HG02588 (cell line): ENCODE measurements at regions not wholly inside any gene's neighbourhood (a gene's known extent, or its start where the extent isn't known, plus 50 kb on each side); places are given as distances from the start of the nearest gene placed in this dataset.

Experiments used
- ATAC-seq: cut with Tn5 transposase; IDR thresholded peaks from one replicate; pipeline ENCODE4 v1.9.1; 2021; ENCODE audit warnings: mild to moderate bottlenecking, moderate library complexity; ENCODE audit not compliant: unreplicated experiment

DNA sequence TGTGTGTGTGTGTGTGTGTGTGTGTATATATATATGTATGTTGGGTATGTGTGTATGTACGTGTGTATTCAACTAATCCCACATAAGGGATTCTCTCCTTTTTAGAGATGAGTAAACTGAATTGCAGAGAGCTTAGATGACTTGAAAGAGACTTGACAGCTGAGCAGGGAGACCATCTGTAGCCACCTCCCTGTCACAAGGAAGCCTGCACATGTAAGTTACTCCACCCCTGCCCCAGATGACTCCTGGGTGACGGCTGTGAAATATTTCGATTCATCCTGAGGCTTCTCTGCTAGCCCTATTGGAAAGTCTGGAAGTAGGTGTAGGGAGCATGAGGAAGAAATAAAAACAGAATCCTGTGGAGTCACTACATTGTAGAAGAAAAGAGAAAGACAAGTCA, 480.4 kb downstream of the FOXO1 start:
- no peak for ATAC-seq

DNA sequence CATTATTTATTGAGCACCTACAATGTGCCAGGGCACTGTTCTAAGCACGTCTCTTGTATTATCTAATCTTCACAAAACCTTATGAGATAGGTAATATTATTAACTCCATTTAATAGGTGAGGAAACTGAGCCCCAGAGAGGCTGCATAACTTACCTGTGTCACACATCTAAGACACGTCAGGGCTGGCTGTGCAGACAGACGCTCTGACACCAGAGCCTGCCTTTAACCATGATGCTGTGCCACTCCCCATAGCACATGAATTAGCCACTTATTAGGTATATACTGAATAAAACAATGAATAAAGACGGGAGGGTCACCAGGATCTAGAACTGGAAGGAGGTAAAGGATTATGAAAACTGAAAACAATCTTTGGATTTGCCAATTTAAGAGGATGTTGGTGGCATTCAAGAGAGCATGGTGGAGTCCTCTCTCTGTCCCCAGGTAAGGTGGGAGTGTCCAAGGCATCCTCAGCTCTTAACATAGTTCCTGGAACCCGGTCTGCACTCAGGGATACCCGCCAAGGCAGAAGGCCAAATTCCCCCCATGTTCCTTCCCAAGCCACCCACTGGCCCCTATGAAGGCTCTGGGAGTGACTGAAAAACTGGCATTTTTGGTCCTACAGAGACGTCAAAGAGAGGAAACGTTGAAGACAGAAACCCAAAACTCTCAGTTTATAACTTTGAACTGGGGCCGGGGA, 479.7 kb downstream of the FOXO1 start:
- ATAC-seq: no peak

DNA sequence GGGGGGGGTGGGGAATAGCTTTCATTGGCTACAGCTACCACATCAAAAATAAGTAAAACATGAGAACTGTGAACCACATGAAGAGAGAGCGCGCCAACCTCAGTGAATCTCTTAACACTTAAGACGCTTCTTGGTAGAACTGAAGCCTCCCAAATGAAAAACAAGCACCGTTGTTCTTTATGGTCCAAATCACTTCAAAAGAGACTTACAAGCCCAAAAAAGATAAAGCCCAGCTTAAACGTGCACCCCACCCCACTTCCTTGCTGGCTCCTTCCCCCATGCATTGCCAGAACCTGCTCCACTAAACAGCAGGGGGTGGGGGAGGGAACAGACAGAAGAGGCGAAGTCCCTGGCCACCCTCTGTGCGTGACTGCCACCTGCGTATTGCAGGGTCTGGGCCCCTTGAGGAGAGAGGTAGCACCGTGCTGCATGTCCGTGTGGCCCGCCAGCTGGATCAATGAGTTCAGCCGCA, 479.1 kb downstream of the FOXO1 start:
- ATAC-seq: no peak

DNA sequence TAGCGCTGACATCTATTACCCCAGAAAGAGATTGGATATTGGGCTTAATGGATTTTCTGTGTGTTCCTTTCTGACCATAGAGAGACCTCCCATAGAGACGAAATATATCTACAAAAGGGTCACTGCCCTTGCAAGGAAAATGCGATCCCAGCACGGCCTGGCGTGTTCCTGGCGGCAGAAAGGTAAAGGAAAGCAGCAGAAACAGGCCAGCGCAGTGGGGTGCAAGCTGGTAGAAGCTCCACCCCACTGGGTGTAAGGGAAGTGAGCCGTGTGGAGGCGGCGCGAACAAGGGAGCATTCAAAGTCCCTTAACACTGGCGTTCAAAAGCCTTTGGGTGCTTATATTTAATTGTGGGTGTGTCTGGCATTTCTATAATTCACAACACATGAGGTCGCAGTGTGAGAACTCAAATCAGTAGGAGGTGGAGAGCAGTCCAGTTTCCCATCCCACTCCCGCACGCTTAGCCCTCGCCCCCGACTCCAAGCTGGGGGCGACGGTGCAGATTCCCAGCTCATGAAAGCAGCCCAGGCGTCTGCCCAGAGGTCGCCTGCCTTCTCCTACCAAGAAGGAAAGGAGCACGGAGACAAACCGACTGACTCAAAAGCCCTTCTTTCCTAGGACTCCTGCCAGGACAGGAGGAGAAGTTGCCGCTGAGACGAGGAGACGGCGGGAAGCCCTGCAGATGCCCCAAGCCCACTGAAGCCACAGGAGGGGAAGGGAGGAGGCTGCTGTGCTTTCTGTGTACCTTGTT, 478.4 kb downstream of the FOXO1 start:
- no peak for ATAC-seq

DNA sequence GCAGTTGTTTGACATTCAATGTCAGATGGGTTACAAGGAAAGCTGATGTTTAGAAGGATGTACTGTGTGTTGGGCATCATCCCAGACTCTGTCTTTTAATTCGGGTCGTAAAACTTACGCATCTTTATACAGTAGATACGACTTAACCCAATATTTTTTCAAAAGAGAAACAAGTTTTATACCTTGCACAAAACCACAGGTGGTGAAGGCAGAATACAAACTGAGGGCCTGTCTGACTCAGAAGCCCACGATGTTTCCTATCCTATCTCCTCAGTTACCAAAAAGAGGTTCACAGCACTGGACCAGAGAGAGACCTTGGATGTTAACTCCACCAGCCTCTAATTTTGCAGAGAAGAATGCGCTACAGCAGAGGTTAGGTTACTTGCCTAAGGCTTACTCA, 477.0 kb downstream of the FOXO1 start:
- no peak for ATAC-seq

DNA sequence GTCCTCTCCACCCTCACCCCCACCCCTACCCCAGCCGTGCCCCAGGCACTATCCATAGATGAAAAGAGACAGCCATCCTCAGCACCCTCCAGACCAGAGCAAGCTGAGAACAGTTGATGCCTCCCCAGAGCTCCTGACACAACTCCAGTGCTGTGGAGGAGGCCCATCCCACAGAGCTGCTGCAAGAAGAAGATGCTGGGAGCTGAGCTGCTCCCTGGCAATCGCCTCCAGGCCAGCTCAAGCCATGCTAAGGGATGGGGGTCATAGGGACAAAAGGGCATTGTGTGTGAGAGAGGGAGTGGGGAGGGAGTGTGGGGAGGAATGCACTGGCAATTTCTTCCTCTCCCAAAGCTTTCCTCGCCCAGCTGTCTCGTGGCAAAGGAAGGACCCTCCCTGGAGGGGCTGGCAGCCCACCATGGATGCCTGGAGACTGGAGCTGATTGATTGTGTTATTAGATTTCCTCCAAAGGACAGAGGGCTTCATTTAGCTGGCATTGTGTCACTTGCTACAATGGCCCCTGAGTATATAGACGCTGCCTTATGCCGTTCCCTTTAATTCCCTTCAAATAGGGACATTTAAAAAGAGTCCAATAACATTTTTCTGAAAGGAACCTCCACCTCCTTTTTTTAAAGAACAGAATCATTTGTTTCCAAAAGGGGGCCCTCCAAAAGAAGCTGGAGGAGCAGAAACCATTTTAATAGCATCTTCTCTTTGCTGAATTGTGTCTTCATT, 476.4 kb downstream of the FOXO1 start:
- no peak for ATAC-seq

DNA sequence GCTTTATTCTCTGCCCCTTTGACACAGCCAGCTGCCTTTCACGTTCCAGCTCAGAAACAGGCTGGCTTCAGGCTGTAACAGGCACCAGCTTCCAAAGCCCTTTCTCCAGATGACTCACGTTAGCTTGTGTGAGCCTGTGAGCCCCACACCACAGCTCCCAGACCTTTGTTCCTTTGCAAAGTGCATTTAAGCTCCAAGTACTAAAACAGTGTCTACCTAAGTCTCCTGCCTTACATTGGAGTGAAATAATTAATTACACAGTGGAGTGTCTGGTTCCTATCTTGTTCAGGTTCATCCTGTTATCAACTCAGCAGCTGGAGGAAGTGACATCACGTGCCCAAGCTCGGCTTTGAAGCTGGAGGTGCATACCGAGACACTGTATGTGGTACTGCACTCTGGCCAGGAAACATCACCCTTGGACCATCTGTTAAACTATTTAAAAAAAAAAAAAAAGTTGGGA, 475.8 kb downstream of the FOXO1 start:
- ATAC-seq: no peak

DNA sequence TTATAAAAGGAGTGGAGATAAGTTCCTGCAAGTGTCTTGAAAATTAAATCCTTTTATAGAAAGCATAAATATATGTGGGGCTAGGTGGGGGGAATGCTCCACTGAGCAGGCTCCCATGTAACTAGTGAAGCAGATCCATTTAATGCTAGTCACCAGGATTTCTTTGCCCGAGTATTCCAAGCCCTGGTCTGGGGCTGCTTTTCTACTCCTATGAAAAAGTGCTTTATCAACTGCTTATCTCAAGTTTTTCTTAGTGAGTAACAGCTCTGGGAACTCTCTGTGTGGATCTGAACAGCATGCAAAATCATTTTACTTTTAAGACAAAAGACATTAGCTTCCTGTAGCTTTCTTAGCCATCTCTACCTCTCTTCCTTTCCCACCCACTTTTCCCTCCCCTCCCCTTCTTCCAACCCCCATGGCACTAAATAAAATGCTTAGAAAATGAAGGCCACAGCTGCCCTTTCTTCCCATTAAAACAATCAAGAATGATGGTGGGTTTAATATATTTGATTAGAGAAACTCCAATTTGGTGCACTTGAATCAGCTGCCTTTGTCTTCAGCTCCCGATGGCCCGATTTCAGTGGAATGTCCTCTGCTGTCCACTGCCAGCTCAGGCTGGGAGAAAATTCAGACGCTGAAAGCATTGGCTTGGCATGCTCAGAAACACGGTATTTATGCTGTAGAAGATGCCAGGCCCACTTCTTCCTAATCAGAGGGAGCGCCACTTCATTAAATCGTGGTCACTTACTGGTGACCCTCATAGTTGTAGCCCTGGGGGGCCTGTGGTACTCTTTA, 475.1 kb downstream of the FOXO1 start:
- no peak for ATAC-seq

DNA sequence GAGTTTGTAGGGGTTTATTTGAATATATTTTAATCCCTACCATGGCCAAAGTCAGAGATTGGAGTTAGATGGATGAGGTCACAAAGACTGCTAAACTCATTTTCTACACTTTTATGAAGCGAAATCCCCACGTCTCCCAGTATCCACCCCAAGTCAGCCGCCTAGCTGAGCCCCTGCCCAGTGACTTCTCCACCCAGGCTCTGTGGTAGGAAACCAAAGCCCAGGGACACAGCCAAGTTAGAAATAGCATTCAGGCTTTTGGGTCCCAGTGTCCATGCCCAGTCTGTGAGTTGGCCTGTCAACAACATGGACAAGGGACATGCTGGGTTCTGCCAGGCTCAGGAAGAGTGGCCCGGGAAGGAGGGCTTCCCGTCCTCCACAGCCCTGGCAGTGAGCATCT, 474.0 kb downstream of the FOXO1 start:
- ATAC-seq: no peak

DNA sequence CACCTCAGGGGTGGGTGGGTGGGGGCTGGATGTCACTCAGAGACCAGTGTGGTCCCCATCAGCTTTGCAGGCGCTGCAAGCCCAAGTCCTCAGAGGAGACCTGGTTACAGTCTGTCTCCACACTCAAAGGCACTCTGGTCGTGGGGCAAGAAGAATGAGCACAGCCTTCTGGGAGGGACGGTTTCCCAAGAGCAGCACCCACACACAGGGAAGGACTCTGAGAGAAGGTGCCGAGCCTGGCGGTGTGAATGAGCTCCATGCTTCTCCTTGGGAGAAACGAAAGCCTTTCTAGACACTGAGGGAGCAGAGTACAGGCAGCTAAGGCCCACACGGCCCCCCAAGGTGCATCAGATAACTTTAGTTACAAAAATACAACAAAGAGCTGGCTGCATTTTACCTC, 473.6 kb downstream of the FOXO1 start:
- ATAC-seq: no peak

DNA sequence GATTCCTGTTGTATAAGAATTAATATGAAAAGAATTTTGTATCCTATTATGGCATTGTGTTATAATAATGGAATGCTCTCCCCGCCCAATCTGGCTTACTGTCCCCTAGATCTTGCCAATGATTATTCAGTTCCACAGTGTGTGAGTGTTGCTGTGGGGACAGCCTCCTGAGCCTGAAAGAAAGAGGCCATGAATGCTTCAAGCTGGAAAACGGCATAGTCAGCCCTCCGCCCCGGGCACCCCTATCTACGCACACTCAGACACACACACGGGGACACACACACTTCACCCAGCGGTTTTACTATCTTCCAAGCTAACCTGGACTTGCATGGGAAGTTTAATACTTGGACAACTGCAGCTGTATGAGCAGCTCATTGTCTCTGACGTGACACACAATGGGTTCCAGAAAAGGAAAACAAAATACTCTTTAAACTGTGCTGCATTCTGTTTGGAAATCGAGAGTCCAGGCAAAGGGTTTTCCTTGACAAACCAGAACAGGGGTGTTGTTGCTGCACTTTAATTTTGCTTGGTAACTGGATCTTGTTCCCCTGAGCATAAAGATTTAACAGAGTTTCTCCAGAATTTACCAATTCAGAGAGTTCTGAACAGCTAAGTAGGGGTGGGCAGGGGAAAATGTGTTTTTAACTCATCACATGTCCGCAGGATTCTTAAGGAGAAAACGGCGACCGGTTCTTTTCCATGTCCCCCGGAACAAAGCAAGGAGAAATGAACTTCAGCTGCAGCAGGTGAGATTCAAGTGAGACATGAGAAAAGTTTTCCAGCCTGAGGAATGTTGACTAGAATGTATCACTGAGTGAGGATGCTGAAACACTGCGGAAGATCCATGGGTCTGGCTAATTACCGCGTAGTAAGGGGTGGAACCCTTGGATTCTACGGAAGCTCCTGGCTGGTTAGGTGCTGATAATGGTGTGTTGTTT, 472.9 kb downstream of the FOXO1 start:
- ATAC-seq: no peak

DNA sequence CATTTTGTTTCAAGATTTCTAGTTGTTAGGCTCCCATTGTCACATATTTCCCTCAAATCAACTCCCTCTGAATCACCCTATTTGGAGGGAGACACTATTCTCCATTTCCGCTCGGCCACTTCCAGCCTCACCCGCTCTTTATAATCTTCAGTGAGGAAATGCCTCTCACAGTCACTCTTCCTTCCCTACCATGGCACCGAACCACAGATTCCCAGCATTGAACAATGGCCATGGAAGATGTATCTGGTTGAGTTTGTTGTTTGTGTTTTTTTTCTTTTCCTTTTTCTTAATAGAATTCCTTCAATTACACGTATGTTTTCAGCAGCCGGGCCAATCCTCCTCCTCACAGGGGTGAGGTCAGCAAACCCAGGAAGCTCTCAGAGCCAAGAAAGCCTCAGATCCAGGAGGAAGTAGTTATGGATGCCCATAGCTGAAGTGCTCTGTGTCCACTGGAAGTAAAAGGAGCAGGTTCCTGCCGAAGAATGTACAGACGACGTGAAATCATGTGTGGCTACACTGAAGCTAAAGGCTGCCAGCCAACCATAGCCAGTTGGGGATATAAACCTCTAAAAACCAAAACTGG, 472.1 kb downstream of the FOXO1 start:
- no peak for ATAC-seq

DNA sequence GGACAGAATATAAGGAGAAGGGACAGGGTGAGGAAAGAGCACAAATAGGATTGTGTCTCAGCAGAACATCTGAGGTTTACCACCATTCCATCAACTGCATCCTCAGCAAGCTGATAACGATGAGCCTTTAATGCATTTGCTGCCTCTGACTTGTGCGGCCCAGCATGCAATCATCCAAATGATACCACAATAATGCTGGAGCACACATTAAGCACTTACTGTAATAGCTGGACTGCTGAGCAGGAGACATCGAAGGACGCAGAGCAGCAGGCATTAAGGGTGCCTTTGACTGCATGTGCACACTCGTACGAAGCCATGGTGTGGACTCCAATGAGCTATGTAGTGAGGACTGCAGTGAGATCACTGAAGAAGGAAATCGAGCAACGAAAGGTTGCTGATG, 469.4 kb downstream of the FOXO1 start:
- no peak for ATAC-seq

DNA sequence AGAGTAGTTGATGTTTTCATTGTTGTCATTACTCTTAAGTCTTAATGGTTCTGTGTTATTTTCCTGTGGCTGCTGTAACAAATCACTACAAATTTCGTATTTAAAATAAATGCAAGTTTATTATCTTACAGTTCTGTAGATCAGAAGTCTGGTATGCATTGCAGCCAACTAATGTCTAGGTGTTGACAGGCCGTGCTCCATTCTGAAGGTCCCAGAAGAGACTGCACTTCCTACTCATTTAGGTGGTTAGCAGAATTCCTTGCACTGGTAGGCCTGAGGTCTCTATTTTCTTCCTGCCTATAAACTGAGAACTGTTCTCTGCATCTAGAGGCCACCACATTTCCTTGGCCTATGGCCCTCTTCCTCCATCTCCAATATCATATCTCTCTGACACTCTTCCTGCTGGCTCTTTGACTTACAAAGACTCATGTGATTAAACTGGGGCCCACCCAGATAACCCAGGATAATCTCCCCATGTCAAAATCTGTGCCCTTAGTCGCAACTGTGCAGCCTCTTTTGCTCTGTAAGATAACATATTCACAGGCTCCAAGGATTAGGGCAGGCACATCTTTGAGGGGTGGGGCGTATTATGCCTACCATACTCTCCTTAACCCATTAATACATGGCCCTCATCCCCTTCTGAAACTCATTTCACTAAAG, 468.4 kb downstream of the FOXO1 start:
- no peak for ATAC-seq

DNA sequence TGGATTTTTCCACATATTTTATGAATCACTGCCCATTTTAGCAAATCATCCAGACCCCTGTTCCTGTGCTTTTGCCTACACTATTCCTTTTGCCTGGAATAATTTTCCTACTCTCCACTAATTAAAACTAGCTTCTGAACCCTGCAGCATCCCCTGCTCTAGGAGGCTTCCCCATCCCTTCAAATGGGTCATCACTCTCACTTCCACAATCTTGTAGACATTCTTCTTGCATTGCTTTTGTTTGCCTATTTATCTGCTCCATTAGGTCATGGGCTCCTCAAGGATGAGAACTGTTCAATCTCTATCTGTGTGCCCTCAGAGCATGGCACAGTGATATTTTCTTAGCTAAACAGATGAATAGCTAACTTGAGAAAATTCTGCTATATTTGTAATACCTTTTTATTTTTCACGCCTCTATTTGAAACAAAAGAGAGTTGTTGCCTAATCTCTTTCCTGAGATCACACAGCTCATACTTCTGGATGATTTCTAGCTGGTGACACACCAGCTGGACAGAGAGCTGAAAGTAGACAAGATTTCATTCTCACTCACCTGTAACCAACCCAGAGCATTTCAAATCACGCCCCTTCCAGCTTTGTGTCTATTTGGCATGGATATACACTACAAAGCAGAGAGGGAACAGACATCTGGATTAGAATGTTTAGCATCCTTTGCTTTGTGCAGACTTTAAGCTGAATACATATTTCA, 466.0 kb downstream of the FOXO1 start:
- ATAC-seq: no peak

DNA sequence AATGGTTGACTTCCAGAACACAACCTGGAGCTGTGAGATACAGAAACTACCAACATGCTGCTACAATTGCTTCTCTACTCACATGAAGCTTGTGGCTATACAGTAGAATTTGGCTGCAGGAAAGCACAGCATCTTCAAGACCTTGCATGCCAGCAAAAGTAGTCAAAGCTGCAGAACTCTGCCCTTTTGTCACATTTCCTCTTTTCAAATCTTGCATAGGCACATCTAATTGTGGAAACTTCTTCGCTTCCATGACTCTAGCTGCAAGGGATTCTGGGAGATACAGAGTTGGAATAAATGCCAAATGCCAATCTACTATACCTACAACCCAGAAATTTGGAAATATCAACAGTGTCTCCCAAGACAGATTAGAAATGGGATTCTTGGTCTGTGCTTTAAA, 462.2 kb downstream of the FOXO1 start:
- no peak for ATAC-seq

DNA sequence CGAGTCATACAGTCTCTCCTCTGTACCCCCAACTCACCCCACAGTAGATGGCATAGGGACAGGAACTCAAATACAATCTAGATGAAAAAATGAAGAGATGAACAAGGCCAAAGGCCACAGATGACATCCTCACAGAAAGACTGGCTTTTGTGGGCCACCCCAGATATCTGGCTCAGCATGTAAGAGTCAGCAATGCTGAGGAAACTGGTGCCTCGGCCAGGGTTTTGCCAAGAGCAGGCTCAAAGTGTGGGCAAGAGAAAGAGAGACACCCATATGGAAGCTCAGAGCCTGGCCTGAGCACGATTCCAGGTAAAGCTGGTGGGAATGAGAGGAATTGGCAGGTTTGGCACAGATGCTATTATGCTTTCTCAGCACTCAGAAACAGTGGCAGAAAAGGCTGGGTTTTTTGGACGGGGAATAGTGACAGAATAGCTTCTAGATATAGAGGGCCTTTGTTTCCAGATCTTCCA, 460.6 kb downstream of the FOXO1 start:
- ATAC-seq: no peak
